Osteocyte (in vitro differentiated cells): ENCODE measurements at regions not wholly inside any gene's neighbourhood (a gene's known extent, or its start where the extent isn't known, plus 50 kb on each side); places are given as distances from the start of the nearest gene placed in this dataset.
"Not testable (repeated sequence)": the region's sequence is repeated elsewhere in the genome, so short reads cannot be mapped to it uniquely, and the experiment has no call there.

ENCODE experiments used
- DNase-seq: peaks from one replicate; pipeline ENCODE4 v3.0.0; 2021; ENCODE audit warnings: mixed read lengths; ENCODE audit not compliant: unreplicated experiment; ENCODE audit errors: extremely low spot score
- H3K27ac Mint-ChIP-seq: one replicate; pipeline ENCODE4 v1.8.0; 2021; ENCODE audit warnings: mild to moderate bottlenecking, mixed read lengths; ENCODE audit not compliant: unreplicated experiment
- H3K27me3 Mint-ChIP-seq: one replicate; pipeline ENCODE4 v1.8.0; 2021; ENCODE audit warnings: mixed read lengths; ENCODE audit not compliant: unreplicated experiment
- H3K36me3 Mint-ChIP-seq: one replicate; pipeline ENCODE4 v1.8.0; 2021; ENCODE audit warnings: mixed read lengths; ENCODE audit not compliant: unreplicated experiment
- H3K4me1 Mint-ChIP-seq: one replicate; pipeline ENCODE4 v1.8.0; 2021; ENCODE audit warnings: mixed read lengths; ENCODE audit not compliant: unreplicated experiment
- H3K4me3 Mint-ChIP-seq: one replicate; pipeline ENCODE4 v1.8.0; 2021; ENCODE audit warnings: mild to moderate bottlenecking, moderate library complexity, mixed read lengths; ENCODE audit not compliant: unreplicated experiment
- H3K9me3 Mint-ChIP-seq: one replicate; pipeline ENCODE4 v1.8.0; 2021; ENCODE audit warnings: mixed read lengths; ENCODE audit not compliant: unreplicated experiment
- CTCF ChIP-seq: fragments of 200-600 bp; sonication (generic); IDR thresholded peaks from 2 replicates; pipeline ENCODE4 v1.5.0; 2021; ENCODE audit warnings: antibody characterized with exemption, mild to moderate bottlenecking, moderate library complexity

DNA sequence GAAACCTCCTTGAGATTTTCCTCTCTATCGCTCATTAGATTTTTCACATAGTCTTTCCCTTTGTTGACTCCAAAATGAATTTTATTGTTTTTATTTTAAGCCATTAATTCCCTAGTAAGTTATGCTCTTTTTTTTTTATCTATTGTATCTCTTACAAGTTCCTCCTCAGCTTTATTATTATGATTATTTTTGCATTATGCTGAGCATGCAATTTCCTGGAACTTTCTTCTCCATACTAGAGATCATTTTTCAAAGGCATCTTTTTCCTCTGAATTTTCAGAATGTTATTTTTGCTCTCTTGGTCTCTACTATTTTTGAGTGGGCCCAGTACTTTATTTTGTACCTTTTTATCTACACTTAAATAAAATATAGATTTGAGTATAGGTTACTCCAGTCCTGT lies 376.6 kb upstream of the SEMA6A start:
- no peaks in the 10 kb centered on the region for H3K36me3 Mint-ChIP-seq
- H3K27ac Mint-ChIP-seq, result no peak overlapping the region
- no peaks in the 10 kb centered on the region for H3K4me1 Mint-ChIP-seq
- H3K27me3 Mint-ChIP-seq, result peaks cover 3% of the 10 kb centered on the region
- peaks cover 7% of the 10 kb centered on the region for H3K9me3 Mint-ChIP-seq
- no peak overlapping the region for H3K4me3 Mint-ChIP-seq
- DNase-seq, result no peak
- no peak for TF ChIP-seq CTCF

- DNase-seq, result no peak
- H3K27ac Mint-ChIP-seq, result no peak overlapping the region
- no peaks in the 10 kb centered on the region for H3K27me3 Mint-ChIP-seq
- no peak overlapping the region for H3K4me3 Mint-ChIP-seq
- H3K9me3 Mint-ChIP-seq, result peaks cover 7% of the 10 kb centered on the region
- no peaks in the 10 kb centered on the region for H3K36me3 Mint-ChIP-seq
- TF ChIP-seq CTCF, result peak; percentile 59
- H3K4me1 Mint-ChIP-seq, result no peaks in the 10 kb centered on the region
Measured at GRCh38 chr5:116947691-116948528, 373.3 kb upstream of the SEMA6A start.

DNA sequence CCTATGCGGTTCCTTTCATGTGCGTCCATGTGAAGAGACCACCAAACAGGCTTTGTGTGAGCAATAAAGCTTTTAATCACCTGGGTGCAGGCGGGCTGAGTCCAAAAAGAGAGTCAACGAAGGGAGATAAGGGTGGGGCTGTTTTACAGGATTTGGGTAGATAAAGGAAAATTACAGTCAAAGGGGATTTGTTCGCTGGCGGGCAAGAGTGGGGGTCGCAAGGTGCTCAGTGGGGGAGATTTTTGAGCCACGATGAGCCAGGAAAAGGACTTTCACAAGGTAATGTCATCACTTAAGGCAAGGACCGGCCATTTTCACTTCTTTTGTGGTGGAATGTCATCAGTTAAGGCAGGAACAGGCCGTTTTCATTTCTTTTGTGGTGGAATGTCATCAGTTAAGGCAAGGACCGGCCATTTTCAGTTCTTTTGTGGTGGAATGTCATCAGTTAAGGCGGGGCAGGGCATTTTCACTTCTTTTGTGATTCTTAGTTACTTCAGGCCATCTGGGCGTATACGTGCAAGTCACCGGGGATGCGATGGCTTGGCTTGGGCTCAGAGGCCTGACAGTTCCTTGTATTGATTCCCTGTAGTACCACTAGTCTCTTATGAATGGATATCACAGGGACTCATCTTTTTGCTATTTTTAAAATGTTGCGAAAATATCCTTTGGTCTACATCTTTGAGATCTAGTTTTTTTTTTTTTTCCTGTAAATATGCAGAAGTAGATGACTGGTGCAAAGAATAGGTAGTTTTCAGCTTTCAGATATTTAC lies 371.2 kb upstream of the SEMA6A start:
- not testable (repeated sequence) for H3K9me3 Mint-ChIP-seq, H3K4me1 Mint-ChIP-seq, H3K4me3 Mint-ChIP-seq, H3K36me3 Mint-ChIP-seq, H3K27me3 Mint-ChIP-seq, H3K27ac Mint-ChIP-seq, DNase-seq

DNA sequence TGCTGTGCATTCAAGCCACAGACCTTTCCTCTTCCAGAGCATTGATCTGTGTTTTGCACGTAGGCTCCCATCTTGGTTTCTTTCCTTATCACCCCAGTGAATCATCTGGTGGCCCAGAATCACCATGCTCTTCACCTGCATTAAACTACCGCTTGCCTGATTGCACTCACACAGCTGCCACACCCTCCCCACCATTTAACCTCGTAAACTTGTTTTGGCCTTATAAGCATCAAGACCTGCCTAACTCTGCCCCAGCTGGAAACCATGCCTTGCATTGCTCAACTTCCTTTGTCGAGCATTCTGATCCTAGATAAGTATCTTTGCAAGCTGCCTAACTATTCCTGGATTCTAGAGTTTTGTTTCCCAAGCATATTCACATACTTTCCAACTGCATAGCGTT lies 369.6 kb upstream of the SEMA6A start:
- Mint-ChIP-seq H3K4me1 (no peaks in the 10 kb centered on the region), H3K27me3 (no peaks in the 10 kb centered on the region), H3K9me3 (peaks cover 7% of the 10 kb centered on the region), H3K4me3 (no peak overlapping the region), H3K36me3 (no peaks in the 10 kb centered on the region), H3K27ac (no peak overlapping the region)
- TF ChIP-seq CTCF, result no peak
- DNase-seq, result no peak

DNA sequence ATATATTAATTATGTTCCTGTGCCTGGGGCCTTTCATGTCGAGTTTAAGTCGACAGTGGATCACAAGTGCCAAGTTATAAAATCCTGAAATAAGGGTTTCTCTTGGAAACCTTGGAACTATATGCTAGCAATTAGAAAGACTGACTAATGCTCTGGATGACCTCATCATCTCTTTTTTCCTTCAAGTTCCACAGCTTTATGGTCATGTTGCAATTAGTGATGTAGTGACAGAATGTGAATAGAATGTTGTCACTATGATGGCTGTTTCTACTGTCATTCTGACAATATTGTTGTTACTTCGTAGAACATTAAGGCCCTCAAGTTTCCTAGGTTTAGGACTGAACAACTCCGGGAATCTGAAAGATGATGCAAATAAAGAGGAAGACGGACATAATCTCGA lies 368.0 kb upstream of the SEMA6A start:
- H3K27ac Mint-ChIP-seq, result no peak overlapping the region
- TF ChIP-seq CTCF, result no peak
- no peak overlapping the region for H3K4me3 Mint-ChIP-seq
- no peak for DNase-seq
- H3K9me3 Mint-ChIP-seq, result no peaks in the 10 kb centered on the region
- no peaks in the 10 kb centered on the region for H3K4me1 Mint-ChIP-seq
- H3K36me3 Mint-ChIP-seq, result no peaks in the 10 kb centered on the region
- H3K27me3 Mint-ChIP-seq, result no peaks in the 10 kb centered on the region
